AG04450 (cell line): ENCODE measurements at regions not wholly inside any gene's neighbourhood (a gene's known extent, or its start where the extent isn't known, plus 50 kb on each side); places are given as distances from the start of the nearest gene placed in this dataset.

Experiments
- CTCF ChIA-PET: fragments of 300-600, 350-600 bp; formaldehyde crosslinking; extraction: SDS; loops from one replicate; lab custom pipeline; 2022; ENCODE audit warnings: antibody characterized with exemption, inconsistent platforms; lab: Charles Lee
- POLR2A ChIA-PET: fragments of 350-600 bp; formaldehyde crosslinking; extraction: SDS; loops from one replicate; lab custom pipeline; 2021; ENCODE audit warnings: antibody characterized with exemption, inconsistent platforms; lab: Yijun Ruan, JAX
- DNase-seq: peaks from one replicate; pipeline ENCODE4 v3.0.0-alpha.2; 2011; ENCODE audit warnings: low read depth, low spot score
- H3K27ac ChIP-seq: one replicate; pipeline ENCODE4 v1.5.1; 2012; ENCODE audit warnings: low read depth, low read length, control low read depth
- H3K27me3 ChIP-seq: one replicate; pipeline ENCODE4 v1.6.0; 2012; ENCODE audit warnings: low read length; ENCODE audit not compliant: control insufficient read depth, insufficient read depth
- H3K4me3 ChIP-seq: 2 replicates; pipeline ENCODE4 v1.5.1; 2011; ENCODE audit warnings: mild to moderate bottlenecking, low read depth, low read length, control low read depth
- H3K9me3 ChIP-seq: 2 replicates; pipeline ENCODE4 v1.5.1; 2012; ENCODE audit warnings: low read length; ENCODE audit not compliant: control insufficient read depth, insufficient read depth
- CTCF ChIP-seq: IDR thresholded peaks from 2 replicates; pipeline ENCODE4 v1.5.1; 2011; ENCODE audit warnings: low read depth, low read length, control low read depth, inconsistent platforms

DNA sequence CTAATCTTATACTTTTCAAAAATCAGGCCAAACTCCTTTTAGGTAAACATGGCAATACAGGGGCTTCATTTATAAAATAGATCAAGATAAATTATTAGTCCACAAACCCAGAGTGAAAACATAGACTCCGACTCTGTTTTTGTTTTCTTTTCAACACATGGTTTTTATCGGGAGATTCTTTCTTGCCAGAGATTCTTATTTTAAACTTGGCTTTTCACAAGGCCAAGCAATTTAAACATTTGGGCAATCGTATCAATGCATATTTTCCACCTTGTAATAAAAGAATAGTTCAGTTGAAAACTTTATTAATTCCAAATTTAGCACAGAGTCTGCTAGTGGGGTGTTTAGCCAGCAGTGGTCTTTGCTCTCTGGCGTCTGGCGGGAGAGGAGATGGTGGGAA, 71.9 kb downstream of the SOX11 start:
- no peak for DNase-seq
- no peak overlapping the region for H3K27ac ChIP-seq
- ChIA-PET POLR2A (no interaction called here), CTCF (no interaction called here)
- no peak overlapping the region for H3K4me3 ChIP-seq
- H3K9me3 ChIP-seq = no peaks in the 10 kb centered on the region; the same call in 1 of the 2 replicates
- TF ChIP-seq CTCF = no peak
- H3K27me3 ChIP-seq = no peaks in the 10 kb centered on the region

- CTCF ChIA-PET = interaction anchor here (1.6 kb wide), 1 partner anchor 149 kb away, joined by 4 read pairs; no protein-coding TSS in a partner anchor
- peak; percentile 38 for DNase-seq
- no peak overlapping the region for H3K4me3 ChIP-seq
- no peak for TF ChIP-seq CTCF
- POLR2A ChIA-PET = interaction anchor here (0.8 to 2.4 kb wide), 3 partner anchors 16 to 73 kb away, joined by 3 to 9 read pairs (median 3); partner anchors contain the start of gene SOX11
- no peaks in the 10 kb centered on the region; the same call in 1 of the 2 replicates for H3K9me3 ChIP-seq
- H3K27me3 ChIP-seq = no peaks in the 10 kb centered on the region
- peak overlapping the region; percentile 53 for H3K27ac ChIP-seq
These were observed 73.9 kb downstream of the SOX11 start for GRCh38 chr2:5766056-5766455.

- POLR2A ChIA-PET = interaction anchor here (0.6 to 2.4 kb wide), 4 partner anchors 16 to 119 kb away, joined by 3 to 9 read pairs (median 3); partner anchors contain the start of gene SOX11
- TF ChIP-seq CTCF = no peak
- no peak overlapping the region for H3K4me3 ChIP-seq
- no peaks in the 10 kb centered on the region for H3K27me3 ChIP-seq
- peak overlapping the region; percentile 53 for H3K27ac ChIP-seq
- H3K9me3 ChIP-seq = no peaks in the 10 kb centered on the region; the same call in 1 of the 2 replicates
- DNase-seq = peak; percentile 39
- CTCF ChIA-PET = no interaction called here
These were observed 74.4 kb downstream of the SOX11 start for GRCh38 chr2:5766561-5766960.

DNA sequence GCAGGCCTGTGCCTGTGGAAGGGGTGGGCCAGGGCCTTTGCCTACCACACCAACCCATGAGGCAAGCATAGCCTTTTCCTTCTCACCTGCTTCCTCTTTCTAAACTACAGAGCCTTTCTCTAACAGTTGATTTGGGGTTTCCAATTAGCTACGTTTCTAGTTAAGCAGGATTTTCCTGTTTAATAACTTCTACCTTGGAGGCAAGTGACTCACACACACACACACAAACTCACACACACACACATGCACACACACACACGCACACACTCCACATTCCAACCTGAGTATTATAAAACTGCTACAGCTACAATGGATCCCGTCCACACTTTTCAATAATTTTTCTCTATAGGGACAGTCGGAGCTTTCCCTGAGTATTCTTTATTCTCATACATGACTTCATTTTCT, 84.9 kb downstream of the SOX11 start:
- TF ChIP-seq CTCF = no peak
- H3K4me3 ChIP-seq = no peak overlapping the region
- H3K27ac ChIP-seq = no peak overlapping the region
- DNase-seq = no peak
- ChIA-PET POLR2A (interaction anchor here (0.6 kb wide), 1 partner anchor 204 kb away, joined by 4 read pairs; no protein-coding TSS in a partner anchor), CTCF (no interaction called here)
- no peaks in the 10 kb centered on the region; the same call in 1 of the 2 replicates for H3K9me3 ChIP-seq
- peaks cover 2% of the 10 kb centered on the region for H3K27me3 ChIP-seq

GRCh38 chr2:5781679-5782078, 89.5 kb downstream of the SOX11 start:
- ChIA-PET CTCF (no interaction called here), POLR2A (interaction anchor here (1.2 kb wide), 1 partner anchor 15 kb away, joined by 3 read pairs; no protein-coding TSS in a partner anchor)
- TF ChIP-seq CTCF = no peak
- Histone ChIP-seq H3K4me3 (no peak overlapping the region), H3K27ac (no peak overlapping the region), H3K27me3 (peaks cover 2% of the 10 kb centered on the region), H3K9me3 (no peaks in the 10 kb centered on the region; the same call in 1 of the 2 replicates)
- DNase-seq = no peak
